SU-DHL-6 (cell line): ENCODE measurements at regions not wholly inside any gene's neighbourhood (a gene's known extent, or its start where the extent isn't known, plus 50 kb on each side); places are given as distances from the start of the nearest gene placed in this dataset.

Experiments used
- CTCF ChIP-seq: fragments of 200-600 bp; sonication (generic); IDR thresholded peaks from one replicate; pipeline ENCODE4 v1.5.1; 2017; ENCODE audit warnings: antibody characterized with exemption, mild to moderate bottlenecking, low read length, moderate library complexity; ENCODE audit not compliant: insufficient read depth, poor library complexity, severe bottlenecking
- EZH2phosphoT487 ChIP-seq: fragments of 200-600 bp; sonication (generic), shearing (Covaris generic); conservative IDR thresholded peaks from 2 replicates; pipeline ENCODE4 v1.6.1; 2018; ENCODE audit warnings: mild to moderate bottlenecking, antibody characterized with exemption, low read length, moderate library complexity, mixed read lengths

- TF ChIP-seq CTCF (no peak), EZH2phosphoT487 (no peak)
Observed at GRCh38 chr15:93983526-93983925, 247.8 kb upstream of the MCTP2 start.
